Brain microvascular endothelial cell (primary cell): ENCODE measurements at regions not wholly inside any gene's neighbourhood (a gene's known extent, or its start where the extent isn't known, plus 50 kb on each side); places are given as distances from the start of the nearest gene placed in this dataset.
A peak's percentile ranks its signal among the peaks of the same experiment; 100 is the strongest.
"Not testable (repeated sequence)": the region's sequence is repeated elsewhere in the genome, so short reads cannot be mapped to it uniquely, and the experiment has no call there.

ENCODE experiments used
- DNase-seq: peaks from one replicate; pipeline ENCODE4 v3.0.0-alpha.2; 2020
- H3K27ac ChIP-seq: fragments of 250-450 bp; sonication (Bioruptor Pico); 2 replicates; pipeline ENCODE4 v1.5.1; 2020; ENCODE audit warnings: mild to moderate bottlenecking, moderate library complexity
- H3K27me3 ChIP-seq: fragments of 250-450 bp; sonication (Bioruptor Pico); replicated peaks from 2 replicates; pipeline ENCODE4 v1.5.1; 2020; ENCODE audit warnings: mild to moderate bottlenecking
- H3K36me3 ChIP-seq: fragments of 250-450 bp; sonication (Bioruptor Pico); replicated peaks from 2 replicates; pipeline ENCODE4 v1.5.1; 2020; ENCODE audit warnings: mild to moderate bottlenecking
- H3K4me3 ChIP-seq: 2 replicates; pipeline ENCODE4 v1.5.1; 2011; ENCODE audit warnings: low read depth, mild to moderate bottlenecking, control low read depth, low read length, moderate library complexity
- CTCF ChIP-seq: IDR thresholded peaks from 2 replicates; pipeline ENCODE4 v1.5.1; 2011; ENCODE audit warnings: low read depth, mild to moderate bottlenecking, moderate library complexity, low read length, control low read depth, inconsistent platforms; ENCODE audit errors: missing control alignments
- in situ Hi-C: cut with HindIII; loops from 2 replicates; pipeline ENCODE4 v1.10.0; 2017; ENCODE audit warnings: low sequenced_read_pairs, low pct_ligation_motif_present

GRCh38 chr5:111929867-111930266 is 172.9 kb upstream of the NREP start:
- peak; percentile 91 for DNase-seq
- Histone ChIP-seq H3K27me3 (no peaks in the 10 kb centered on the region), H3K36me3 (no peaks in the 10 kb centered on the region), H3K4me3 (no peak overlapping the region), H3K27ac (peak overlapping the region; percentile 88)
- in situ Hi-C loops: no loop called here
- no peak for TF ChIP-seq CTCF

- in situ Hi-C loops: no loop called here
- no peak for TF ChIP-seq CTCF
- H3K27me3 ChIP-seq: no peaks in the 10 kb centered on the region
- no peak for DNase-seq
- H3K36me3 ChIP-seq: no peaks in the 10 kb centered on the region
- H3K27ac ChIP-seq: peak overlapping the region; percentile 88
- H3K4me3 ChIP-seq: no peak overlapping the region
Measured at GRCh38 chr5:111929261-111929660, 172.3 kb upstream of the NREP start.

- H3K27me3 ChIP-seq: no peaks in the 10 kb centered on the region
- peak overlapping the region; percentile 88 for H3K27ac ChIP-seq
- H3K36me3 ChIP-seq: no peaks in the 10 kb centered on the region
- in situ Hi-C loops: no loop called here
- TF ChIP-seq CTCF: no peak
- H3K4me3 ChIP-seq: no peak overlapping the region
- no peak for DNase-seq
Measured at GRCh38 chr5:111928511-111928910, 171.5 kb upstream of the NREP start.

GRCh38 chr5:111927191-111927590 is 170.2 kb upstream of the NREP start:
- in situ Hi-C loops: no loop called here
- DNase-seq: peak; percentile 33
- Histone ChIP-seq H3K27ac (peak overlapping the region; percentile 38), H3K36me3 (no peaks in the 10 kb centered on the region), H3K4me3 (no peak overlapping the region), H3K27me3 (no peaks in the 10 kb centered on the region)
- no peak for TF ChIP-seq CTCF

GRCh38 chr5:111926026-111926425 is 169.0 kb upstream of the NREP start:
- no peak for TF ChIP-seq CTCF
- Histone ChIP-seq H3K36me3 (no peaks in the 10 kb centered on the region), H3K27ac (no peak overlapping the region), H3K4me3 (no peak overlapping the region), H3K27me3 (no peaks in the 10 kb centered on the region)
- DNase-seq: no peak
- in situ Hi-C loops: no loop called here

GRCh38 chr5:111922344-111922743 is 165.3 kb upstream of the NREP start:
- no peak overlapping the region for H3K27ac ChIP-seq
- H3K36me3 ChIP-seq: no peaks in the 10 kb centered on the region
- H3K27me3 ChIP-seq: no peaks in the 10 kb centered on the region
- no peak overlapping the region for H3K4me3 ChIP-seq
- TF ChIP-seq CTCF: no peak
- DNase-seq: no peak
- in situ Hi-C loops: no loop called here

- DNase-seq, H3K4me3 ChIP-seq, in situ Hi-C loops, H3K27me3 ChIP-seq, H3K27ac ChIP-seq, H3K36me3 ChIP-seq: not testable (repeated sequence)
Measured at GRCh38 chr5:111921691-111922090, 164.7 kb upstream of the NREP start.
